ENCODE measurements at regions not wholly inside any gene's neighbourhood (a gene's known extent, or its start where the extent isn't known, plus 50 kb on each side); places are given as distances from the start of the nearest gene placed in this dataset.

- H3K9me3 ChIP-seq, result no peaks in the 10 kb centered on the region
- H3K4me1 ChIP-seq, result no peaks in the 10 kb centered on the region
- no peak for DNase-seq
- WGBS, 2 donors, result 69 to 84% methylated on average over 1 of the region's 1 CpG
- intact Hi-C loops (cut with DNase I), result no loop called here
- no peak for TF ChIP-seq POLR2AphosphoS5 (IDR thresholded peaks at IDR 0.05)
- no peak for TF ChIP-seq CTCF (IDR thresholded peaks at IDR 0.05)
- TF ChIP-seq POLR2A (IDR thresholded peaks at IDR 0.05), result no peak
- TF ChIP-seq EP300 (IDR thresholded peaks at IDR 0.05), result no peak
- no peak overlapping the region for H3K4me3 ChIP-seq
- H3K27me3 ChIP-seq, result no peaks in the 10 kb centered on the region
- no peaks in the 10 kb centered on the region for H3K36me3 ChIP-seq
- no peak overlapping the region for H3K27ac ChIP-seq
Measured at GRCh38 chr20:6966721-6967120, 199.2 kb downstream of the BMP2 start.

GRCh38 chr20:6974838-6975237 is 207.4 kb downstream of the BMP2 start:
- Histone ChIP-seq H3K27me3 (no peaks in the 10 kb centered on the region), H3K9me3 (peaks cover 0 to 3% (median 0%) of the 10 kb centered on the region in 4 donors), H3K27ac (no peak overlapping the region), H3K4me3 (no peak overlapping the region), H3K36me3 (no peaks in the 10 kb centered on the region), H3K4me1 (no peaks in the 10 kb centered on the region)
- 81 to 93% methylated on average over 1 of the region's 1 CpG for WGBS, 2 donors
- intact Hi-C loops (cut with DNase I), result no loop called here
- TF ChIP-seq EP300 (IDR thresholded peaks at IDR 0.05), result no peak
- no peak for TF ChIP-seq CTCF (IDR thresholded peaks at IDR 0.05)
- TF ChIP-seq POLR2A (IDR thresholded peaks at IDR 0.05), result no peak
- TF ChIP-seq POLR2AphosphoS5 (IDR thresholded peaks at IDR 0.05), result no peak
- no peak for DNase-seq

GRCh38 chr20:6975311-6975710 is 207.8 kb downstream of the BMP2 start:
- intact Hi-C loops (cut with DNase I), result no loop called here
- Histone ChIP-seq H3K9me3 (peaks cover 0 to 3% (median 0%) of the 10 kb centered on the region in 4 donors), H3K36me3 (no peaks in the 10 kb centered on the region), H3K4me3 (no peak overlapping the region), H3K4me1 (no peaks in the 10 kb centered on the region), H3K27ac (no peak overlapping the region), H3K27me3 (no peaks in the 10 kb centered on the region)
- no peak for TF ChIP-seq CTCF (IDR thresholded peaks at IDR 0.05)
- no peak for TF ChIP-seq EP300 (IDR thresholded peaks at IDR 0.05)
- no peak for TF ChIP-seq POLR2A (IDR thresholded peaks at IDR 0.05)
- TF ChIP-seq POLR2AphosphoS5 (IDR thresholded peaks at IDR 0.05), result no peak
- no peak for DNase-seq
- WGBS, 2 donors, result 58 to 68% methylated on average over 1 of the region's 1 CpG

- Histone ChIP-seq H3K9me3 (peaks cover 0 to 3% (median 0%) of the 10 kb centered on the region in 4 donors), H3K4me1 (no peaks in the 10 kb centered on the region), H3K27me3 (no peaks in the 10 kb centered on the region), H3K27ac (no peak overlapping the region), H3K36me3 (no peaks in the 10 kb centered on the region), H3K4me3 (no peak overlapping the region)
- intact Hi-C loops (cut with DNase I), result no loop called here
- TF ChIP-seq POLR2A (IDR thresholded peaks at IDR 0.05) (no peak), POLR2AphosphoS5 (IDR thresholded peaks at IDR 0.05) (no peak), CTCF (IDR thresholded peaks at IDR 0.05) (no peak), EP300 (IDR thresholded peaks at IDR 0.05) (no peak)
- WGBS, 2 donors, result 44 to 81% methylated on average over 3 of the region's 3 CpGs
- no peak for DNase-seq
Measured at GRCh38 chr20:6976106-6976900, 208.8 kb downstream of the BMP2 start.

Data from sigmoid colon (tissue), 6 donors.